ENCODE measurements at regions not wholly inside any gene's neighbourhood (a gene's known extent, or its start where the extent isn't known, plus 50 kb on each side); places are given as distances from the start of the nearest gene placed in this dataset.
"Not testable (repeated sequence)": the region's sequence is repeated elsewhere in the genome, so short reads cannot be mapped to it uniquely, and the experiment has no call there.

- no peak for DNase-seq
Measured at GRCh38 chr22:49721211-49721763, 106.4 kb downstream of the BRD1 start.

- no peak for DNase-seq
Measured at GRCh38 chr22:49720279-49720959, 107.3 kb downstream of the BRD1 start.

GRCh38 chr22:49719046-49719445, 108.6 kb downstream of the BRD1 start:
- DNase-seq, result no peak

- DNase-seq, result no peak
Measured at GRCh38 chr22:49718396-49718795, 109.3 kb downstream of the BRD1 start.

GRCh38 chr22:49717322-49717919, 110.3 kb downstream of the BRD1 start:
- DNase-seq, result no peak

- DNase-seq, result no peak
Measured at GRCh38 chr22:49716441-49716840, 111.2 kb downstream of the BRD1 start.

- DNase-seq, result no peak
Measured at GRCh38 chr22:49715450-49715849, 112.2 kb downstream of the BRD1 start.

- DNase-seq, result no peak
Measured at GRCh38 chr22:49713003-49713402, 114.7 kb downstream of the BRD1 start.

- DNase-seq, result no peak
Measured at GRCh38 chr22:49712195-49712791, 115.4 kb downstream of the BRD1 start.

- DNase-seq, result no peak
Measured at GRCh38 chr22:49710746-49711145, 116.9 kb downstream of the BRD1 start.

- DNase-seq, result no peak
Measured at GRCh38 chr22:49709464-49709863, 118.2 kb downstream of the BRD1 start.

- no peak for DNase-seq
Measured at GRCh38 chr22:49705972-49706352, 121.7 kb downstream of the BRD1 start.

GRCh38 chr22:49705216-49705971, 122.3 kb downstream of the BRD1 start:
- DNase-seq, result no peak

- DNase-seq, result no peak
Measured at GRCh38 chr22:49704345-49705215, 123.1 kb downstream of the BRD1 start.

- no peak for DNase-seq
Measured at GRCh38 chr22:49703990-49704344, 123.7 kb downstream of the BRD1 start.

- no peak for DNase-seq
Measured at GRCh38 chr22:49703505-49703904, 124.2 kb downstream of the BRD1 start.

GRCh38 chr22:49702068-49702397, 125.6 kb downstream of the BRD1 start:
- DNase-seq, result no peak

GRCh38 chr22:49701380-49702067, 126.1 kb downstream of the BRD1 start:
- no peak for DNase-seq

GRCh38 chr22:49699928-49700498, 127.7 kb downstream of the BRD1 start:
- no peak for DNase-seq

GRCh38 chr22:49699476-49699875, 128.2 kb downstream of the BRD1 start:
- DNase-seq, result no peak

- not testable (repeated sequence) for DNase-seq
Measured at GRCh38 chr22:49698616-49699015, 129.1 kb downstream of the BRD1 start.

- DNase-seq, result no peak
Measured at GRCh38 chr22:49697047-49697446, 130.6 kb downstream of the BRD1 start.

Measured in NCI-H187 (cell line).